ENCODE measurements at regions not wholly inside any gene's neighbourhood (a gene's known extent, or its start where the extent isn't known, plus 50 kb on each side); places are given as distances from the start of the nearest gene placed in this dataset.

GRCh38 chr4:146022541-146022940, 83.9 kb upstream of the ZNF827 start:
- H3K27me3 Mint-ChIP-seq, result peaks cover 11% of the 10 kb centered on the region
- intact Hi-C loops (cut with DNase I, micrococcal nuclease), result no loop called here
- DNase-seq (no peak), ATAC-seq (no peak)
- no peaks in the 10 kb centered on the region for H3K36me3 Mint-ChIP-seq (ENCODE audit: low read depth)
- H3K4me3 Mint-ChIP-seq, result no peak overlapping the region
- no peak overlapping the region for H3K27ac Mint-ChIP-seq
- ChIA-PET CTCF (no interaction called here), POLR2A (no interaction called here)
- no peaks in the 10 kb centered on the region for H3K9me3 Mint-ChIP-seq (ENCODE audit: low read depth)
- no peaks in the 10 kb centered on the region for H3K4me1 Mint-ChIP-seq

GRCh38 chr4:146018247-146018646, 79.6 kb upstream of the ZNF827 start:
- POLR2A ChIA-PET, result no interaction called here
- Mint-ChIP-seq H3K36me3 (ENCODE audit: low read depth) (no peaks in the 10 kb centered on the region), H3K4me3 (no peak overlapping the region), H3K27ac (no peak overlapping the region), H3K27me3 (peaks cover 6% of the 10 kb centered on the region), H3K4me1 (no peaks in the 10 kb centered on the region), H3K9me3 (ENCODE audit: low read depth) (no peaks in the 10 kb centered on the region)
- CTCF ChIA-PET, result no interaction called here
- intact Hi-C loops (cut with DNase I, micrococcal nuclease), result no loop called here
- no peak for DNase-seq
- no peak for ATAC-seq

- Mint-ChIP-seq H3K4me3 (no peak overlapping the region), H3K27ac (no peak overlapping the region), H3K36me3 (ENCODE audit: low read depth) (no peaks in the 10 kb centered on the region), H3K9me3 (ENCODE audit: low read depth) (peaks cover 11% of the 10 kb centered on the region), H3K4me1 (peaks cover 3% of the 10 kb centered on the region), H3K27me3 (peaks cover 23% of the 10 kb centered on the region)
- no peak for ATAC-seq
- POLR2A ChIA-PET, result no interaction called here
- CTCF ChIA-PET, result interaction anchor here (0.5 kb wide), 1 partner anchor 52 kb away, joined by 3 read pairs; no protein-coding TSS in a partner anchor
- intact Hi-C loops (cut with DNase I, micrococcal nuclease), result no loop called here
- no peak for DNase-seq
These were observed 66.1 kb upstream of the ZNF827 start for GRCh38 chr4:146004730-146005129.

GRCh38 chr4:145988628-145989027, 50.0 kb upstream of the ZNF827 start:
- POLR2A ChIA-PET, result no interaction called here
- Mint-ChIP-seq H3K4me3 (no peak overlapping the region), H3K27me3 (no peaks in the 10 kb centered on the region), H3K27ac (no peak overlapping the region), H3K36me3 (ENCODE audit: low read depth) (no peaks in the 10 kb centered on the region), H3K4me1 (no peaks in the 10 kb centered on the region), H3K9me3 (ENCODE audit: low read depth) (no peaks in the 10 kb centered on the region)
- ATAC-seq (no peak), DNase-seq (no peak)
- intact Hi-C loops (cut with DNase I, micrococcal nuclease), result no loop called here
- CTCF ChIA-PET, result no interaction called here
